Adrenal gland (tissue), 9 donors: ENCODE measurements at regions not wholly inside any gene's neighbourhood (a gene's known extent, or its start where the extent isn't known, plus 50 kb on each side); places are given as distances from the start of the nearest gene placed in this dataset.
"Not testable (repeated sequence)": the region's sequence is repeated elsewhere in the genome, so short reads cannot be mapped to it uniquely, and the experiment has no call there.

ENCODE experiments used
- DNase-seq, 7 donors: peaks; one replicate each; pipeline ENCODE4 v3.0.0-alpha.2; 2019 to 2020
- H3K27ac ChIP-seq, 5 donors: fragments of 200-600 bp; sonication (generic) in 4 of 5; 1 replicate in 3 of 5; 2 replicates in 2 of 5; pipeline versions ENCODE4 v1.5.1 to v1.8.0; 2016 to 2020; ENCODE audit warnings: mild to moderate bottlenecking in 1 of 5
- H3K27me3 ChIP-seq: fragments of 200-600 bp; 2 replicates; pipeline ENCODE4 v1.8.0; 2021
- H3K36me3 ChIP-seq, 2 donors: fragments of 200-600 bp; replicated peaks in 1 of 2; 1 replicate in 1 of 2; 2 replicates in 1 of 2; pipeline versions ENCODE4 v1.5.1 to v1.8.0; 2018 to 2022
- H3K4me1 ChIP-seq, 2 donors: fragments of 200-600 bp; replicated peaks in 1 of 2; 1 replicate in 1 of 2; 2 replicates in 1 of 2; pipeline versions ENCODE4 v1.5.1 to v1.8.0; 2018 to 2021
- H3K4me3 ChIP-seq, 4 donors: fragments of 200-600 bp; sonication (generic) in 3 of 4; one replicate each; pipeline ENCODE4 v1.5.1; 2016 to 2018
- H3K9me3 ChIP-seq, 3 donors: fragments of 200-600 bp; sonication (generic) in 1 of 3; replicated peaks in 1 of 3; 1 replicate in 2 of 3; 2 replicates in 1 of 3; pipeline versions ENCODE4 v1.5.1 to v1.8.0; 2016 to 2021
- POLR2A ChIP-seq, 2 donors: fragments of 450-650 bp; IDR thresholded peaks; one replicate each; pipeline ENCODE4 v1.6.1; 2017; ENCODE audit warnings: antibody characterized with exemption in 2 of 2, mild to moderate bottlenecking in 2 of 2, moderate library complexity in 1 of 2
- WGBS, 4 donors: extraction: QIAGEN DNeasy Blood & Tissue Kit in 2 of 4; methylation state at CpG; one replicate each; pipeline versions ENCODE4 v1.1.5 to v1.1.7; 2013 to 2017; 5-methylcytosine and 5-hydroxymethylcytosine counted together
- intact Hi-C, 2 donors: fragments of 100-400 bp; cut with DNase I; formaldehyde crosslinking; loops; one replicate each; pipeline versions ENCODE4 v1.14.1 to v1.15.0; 2022 to 2023
- TF ChIP-seq, protein P1 (sequence below), 6 experiments: fragments of 450-650 bp in 4 of 6; fragments of 200-600 bp in 2 of 6; sonication (generic) in 1 of 6; IDR thresholded peaks; 1 replicate in 5 of 6; 2 replicates in 1 of 6; pipeline versions ENCODE4 v1.5.1 to v1.8.0; 2016 to 2021; ENCODE audit warnings: antibody characterized with exemption in 6 of 6, mild to moderate bottlenecking in 2 of 6, moderate library complexity in 1 of 6
- donor health status: healthy with polysubstance abuse.
- donor health status: Bipolar disorder and iron deficiency.
- donor health status: DM: yes; HTN: yes; CAD: no.
- donor health status: DM: no; HTN: no; CAD: no.
- donor health status: DM: no; HTN: no; CAD: no.

- H3K4me1 ChIP-seq: no peaks in the 10 kb centered on the region
- intact Hi-C loops: no loop called here
- no peak overlapping the region for H3K27ac ChIP-seq
- no peak for DNase-seq
- TF ChIP-seq POLR2A (IDR thresholded peaks at IDR 0.05): no peak
- TF ChIP-seq, protein P1, sequence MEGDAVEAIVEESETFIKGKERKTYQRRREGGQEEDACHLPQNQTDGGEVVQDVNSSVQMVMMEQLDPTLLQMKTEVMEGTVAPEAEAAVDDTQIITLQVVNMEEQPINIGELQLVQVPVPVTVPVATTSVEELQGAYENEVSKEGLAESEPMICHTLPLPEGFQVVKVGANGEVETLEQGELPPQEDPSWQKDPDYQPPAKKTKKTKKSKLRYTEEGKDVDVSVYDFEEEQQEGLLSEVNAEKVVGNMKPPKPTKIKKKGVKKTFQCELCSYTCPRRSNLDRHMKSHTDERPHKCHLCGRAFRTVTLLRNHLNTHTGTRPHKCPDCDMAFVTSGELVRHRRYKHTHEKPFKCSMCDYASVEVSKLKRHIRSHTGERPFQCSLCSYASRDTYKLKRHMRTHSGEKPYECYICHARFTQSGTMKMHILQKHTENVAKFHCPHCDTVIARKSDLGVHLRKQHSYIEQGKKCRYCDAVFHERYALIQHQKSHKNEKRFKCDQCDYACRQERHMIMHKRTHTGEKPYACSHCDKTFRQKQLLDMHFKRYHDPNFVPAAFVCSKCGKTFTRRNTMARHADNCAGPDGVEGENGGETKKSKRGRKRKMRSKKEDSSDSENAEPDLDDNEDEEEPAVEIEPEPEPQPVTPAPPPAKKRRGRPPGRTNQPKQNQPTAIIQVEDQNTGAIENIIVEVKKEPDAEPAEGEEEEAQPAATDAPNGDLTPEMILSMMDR (IDR thresholded peaks at IDR 0.05): no peak
- no peaks in the 10 kb centered on the region for H3K27me3 ChIP-seq
- 73 to 81% (median 75%) methylated on average over 2 of the region's 2 CpGs for WGBS, 4 donors
- no peaks in the 10 kb centered on the region for H3K9me3 ChIP-seq
- no peaks in the 10 kb centered on the region for H3K36me3 ChIP-seq
- H3K4me3 ChIP-seq: no peak overlapping the region
These were observed 434.7 kb upstream of the NDST4 start for GRCh38 chr4:115548123-115548522.

DNA sequence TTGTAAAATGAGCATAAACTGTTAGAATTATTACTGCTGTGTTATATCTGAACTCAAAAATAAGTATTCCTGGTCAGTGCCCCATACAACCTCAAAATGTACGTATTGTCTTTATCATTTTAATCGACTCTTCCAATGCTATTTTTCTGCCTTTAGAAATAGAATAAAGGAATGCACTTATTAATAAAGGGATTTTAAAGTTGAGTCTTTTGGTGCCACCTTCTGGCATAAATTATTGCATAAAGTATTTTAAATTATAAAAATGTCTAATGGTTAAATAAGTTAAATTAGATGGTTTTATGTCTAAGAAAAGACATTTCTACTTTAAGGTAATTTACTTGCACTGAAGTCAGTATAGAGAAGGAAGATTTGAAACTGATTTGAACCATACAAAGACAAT lies 424.0 kb upstream of the NDST4 start:
- no peak overlapping the region for H3K27ac ChIP-seq
- no peak for DNase-seq
- intact Hi-C loops: no loop called here
- no peak for TF ChIP-seq POLR2A (IDR thresholded peaks at IDR 0.05)
- TF ChIP-seq, protein P1 (IDR thresholded peaks at IDR 0.05): peak in 1 of 6 experiments; percentile 17
- no peaks in the 10 kb centered on the region for H3K4me1 ChIP-seq
- 54 to 61% (median 58%) methylated on average over 2 of the region's 2 CpGs for WGBS, 4 donors
- no peaks in the 10 kb centered on the region for H3K9me3 ChIP-seq
- H3K27me3 ChIP-seq: no peaks in the 10 kb centered on the region
- H3K36me3 ChIP-seq: no peaks in the 10 kb centered on the region
- H3K4me3 ChIP-seq: no peak overlapping the region

GRCh38 chr4:115529126-115529525 lies 415.7 kb upstream of the NDST4 start:
- 35 to 77% (median 45%) methylated on average over 1 of the region's 1 CpG for WGBS, 4 donors
- Histone ChIP-seq H3K27ac (no peak overlapping the region), H3K4me1 (no peaks in the 10 kb centered on the region), H3K27me3 (no peaks in the 10 kb centered on the region), H3K36me3 (no peaks in the 10 kb centered on the region), H3K9me3 (no peaks in the 10 kb centered on the region), H3K4me3 (no peak overlapping the region)
- DNase-seq: no peak
- no peak for TF ChIP-seq POLR2A (IDR thresholded peaks at IDR 0.05)
- TF ChIP-seq, protein P1 (IDR thresholded peaks at IDR 0.05): no peak
- intact Hi-C loops: no loop called here

- 60 to 73% (median 68%) methylated on average over 3 of the region's 3 CpGs for WGBS, 4 donors
- H3K4me1 ChIP-seq, H3K27ac ChIP-seq, DNase-seq, H3K36me3 ChIP-seq, intact Hi-C loops, H3K4me3 ChIP-seq, H3K27me3 ChIP-seq, H3K9me3 ChIP-seq: not testable (repeated sequence)
These were observed 406.1 kb upstream of the NDST4 start for GRCh38 chr4:115519476-115519875.

DNA sequence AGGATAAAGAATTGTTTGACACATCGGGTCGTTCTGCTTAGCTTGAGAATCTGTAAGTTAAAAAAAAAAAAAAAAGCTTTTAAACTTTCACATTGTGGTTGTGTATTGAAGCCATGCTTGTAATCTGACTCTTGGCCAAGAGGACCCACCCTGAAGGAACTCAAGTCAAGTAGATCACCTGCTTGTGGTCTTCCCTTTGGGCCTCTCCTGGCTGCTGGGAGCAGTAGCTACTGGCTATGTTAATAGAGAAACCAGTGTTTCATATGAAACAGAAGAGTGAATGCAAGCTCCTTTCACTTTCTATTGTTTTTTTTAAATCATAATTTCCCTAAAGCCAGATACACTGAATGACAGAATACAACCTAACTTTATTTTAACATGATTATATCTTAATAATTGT lies 402.4 kb upstream of the NDST4 start:
- no peak for TF ChIP-seq POLR2A (IDR thresholded peaks at IDR 0.05)
- TF ChIP-seq, protein P1 (IDR thresholded peaks at IDR 0.05): no peak
- 0 to 45% (median 32%) methylated on average over 2 of the region's 2 CpGs for WGBS, 4 donors
- no peak overlapping the region for H3K27ac ChIP-seq
- H3K4me1 ChIP-seq: no peaks in the 10 kb centered on the region
- H3K27me3 ChIP-seq: no peaks in the 10 kb centered on the region
- H3K4me3 ChIP-seq: no peak overlapping the region
- no peaks in the 10 kb centered on the region for H3K9me3 ChIP-seq
- intact Hi-C loops: no loop called here
- H3K36me3 ChIP-seq: no peaks in the 10 kb centered on the region
- no peak for DNase-seq
